ENCODE measurements at regions not wholly inside any gene's neighbourhood (a gene's known extent, or its start where the extent isn't known, plus 50 kb on each side); places are given as distances from the start of the nearest gene placed in this dataset.

DNA sequence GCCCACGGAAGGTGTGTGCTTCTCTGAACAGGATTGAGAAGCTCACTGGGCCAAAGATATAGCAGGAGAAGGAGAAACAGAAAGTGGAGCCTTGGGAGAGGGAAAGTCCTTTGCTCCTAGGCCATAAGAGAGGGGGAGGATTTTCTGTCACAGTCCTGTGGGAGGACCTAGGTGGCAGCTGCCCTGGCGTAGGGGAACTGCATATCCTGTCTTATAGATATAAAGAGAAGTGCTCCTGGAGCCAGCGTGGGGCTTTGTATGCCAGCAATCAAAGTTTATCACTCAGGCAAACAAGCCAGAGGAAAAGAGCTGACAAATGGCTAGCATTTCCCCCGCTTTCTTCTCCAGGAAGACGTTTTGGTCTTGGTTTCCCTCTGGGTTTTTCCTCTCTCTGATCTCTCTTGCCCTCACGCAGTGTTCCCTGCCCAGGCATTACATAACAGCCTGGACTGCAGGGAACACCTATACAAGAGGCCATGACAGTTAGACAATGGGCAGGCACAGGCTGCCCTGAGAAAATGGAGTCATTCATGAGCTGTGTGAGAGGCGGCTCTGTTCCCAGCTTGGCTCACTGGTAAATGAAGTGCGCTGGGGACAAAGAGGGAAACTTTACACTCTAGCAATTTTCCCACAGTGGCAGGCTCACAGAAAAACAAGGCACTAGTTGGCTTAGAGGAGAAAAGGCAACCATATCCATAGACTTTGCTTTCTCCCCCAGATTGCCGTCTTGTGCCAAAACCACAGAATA, 52.5 kb upstream of the ZNF648 start:
- Histone ChIP-seq H3K27ac (replicated peaks) (no peak overlapping the region), H3K9me3 (replicated peaks) (no peaks in the 10 kb centered on the region), H3K27me3 (ENCODE audit: low read depth) (peaks cover 20% of the 10 kb centered on the region), H3K36me3 (no peaks in the 10 kb centered on the region), H3K4me1 (no peaks in the 10 kb centered on the region), H3K4me3 (no peak overlapping the region)
- TF ChIP-seq, protein P1, sequence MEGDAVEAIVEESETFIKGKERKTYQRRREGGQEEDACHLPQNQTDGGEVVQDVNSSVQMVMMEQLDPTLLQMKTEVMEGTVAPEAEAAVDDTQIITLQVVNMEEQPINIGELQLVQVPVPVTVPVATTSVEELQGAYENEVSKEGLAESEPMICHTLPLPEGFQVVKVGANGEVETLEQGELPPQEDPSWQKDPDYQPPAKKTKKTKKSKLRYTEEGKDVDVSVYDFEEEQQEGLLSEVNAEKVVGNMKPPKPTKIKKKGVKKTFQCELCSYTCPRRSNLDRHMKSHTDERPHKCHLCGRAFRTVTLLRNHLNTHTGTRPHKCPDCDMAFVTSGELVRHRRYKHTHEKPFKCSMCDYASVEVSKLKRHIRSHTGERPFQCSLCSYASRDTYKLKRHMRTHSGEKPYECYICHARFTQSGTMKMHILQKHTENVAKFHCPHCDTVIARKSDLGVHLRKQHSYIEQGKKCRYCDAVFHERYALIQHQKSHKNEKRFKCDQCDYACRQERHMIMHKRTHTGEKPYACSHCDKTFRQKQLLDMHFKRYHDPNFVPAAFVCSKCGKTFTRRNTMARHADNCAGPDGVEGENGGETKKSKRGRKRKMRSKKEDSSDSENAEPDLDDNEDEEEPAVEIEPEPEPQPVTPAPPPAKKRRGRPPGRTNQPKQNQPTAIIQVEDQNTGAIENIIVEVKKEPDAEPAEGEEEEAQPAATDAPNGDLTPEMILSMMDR (IDR thresholded peaks at IDR 0.05; ENCODE audit: borderline replicate concordance): no peak
- no peak for DNase-seq
- intact Hi-C loops (cut with micrococcal nuclease): no loop called here

- Histone ChIP-seq H3K36me3 (no peaks in the 10 kb centered on the region), H3K4me3 (no peak overlapping the region), H3K9me3 (replicated peaks) (peaks cover 10% of the 10 kb centered on the region), H3K27ac (replicated peaks) (no peak overlapping the region), H3K27me3 (ENCODE audit: low read depth) (peaks cover 20% of the 10 kb centered on the region), H3K4me1 (no peaks in the 10 kb centered on the region)
- DNase-seq: no peak
- intact Hi-C loops (cut with micrococcal nuclease): no loop called here
- TF ChIP-seq, protein P1 (IDR thresholded peaks at IDR 0.05; ENCODE audit: borderline replicate concordance): no peak
Measured at GRCh38 chr1:182111496-182111895, 50.0 kb upstream of the ZNF648 start.

Data from left ventricle myocardium inferior (tissue), 1 donor.